ENCODE measurements at regions not wholly inside any gene's neighbourhood (a gene's known extent, or its start where the extent isn't known, plus 50 kb on each side); places are given as distances from the start of the nearest gene placed in this dataset.

DNA sequence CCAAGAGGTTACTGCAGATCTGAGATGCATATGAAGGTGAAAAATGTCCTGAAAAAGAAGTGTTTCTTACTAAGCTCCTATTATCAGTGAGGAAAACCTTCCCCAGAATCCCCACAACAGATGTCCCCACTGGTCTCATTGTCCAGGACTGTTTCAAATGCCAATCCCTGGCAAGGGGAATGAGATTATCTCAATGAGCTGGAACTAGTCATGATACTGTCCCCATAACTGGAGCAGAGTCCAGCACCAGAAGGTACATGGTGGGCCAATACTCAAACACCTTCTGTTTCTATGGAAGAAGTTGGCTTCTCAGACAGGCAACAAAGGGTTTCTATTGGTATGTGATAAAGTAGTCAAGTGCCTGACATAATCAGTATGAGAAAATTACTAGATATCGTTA, 221.1 kb upstream of the TLL1 start:
- ChIA-PET CTCF (interaction anchor here (1.0 kb wide), 1 partner anchor 10 kb away, joined by 4 read pairs; no protein-coding TSS in a partner anchor), POLR2A (no interaction called here)
- FAIRE-seq (no peak), DNase-seq (ENCODE audit: low read depth, low spot score) (no peak)
- Histone ChIP-seq H3K27me3 (ENCODE audit: control insufficient read depth in 2 of 2, insufficient read depth in 2 of 2, low read length in 2 of 2) (no peaks in the 10 kb centered on the region), H3K4me1 (ENCODE audit: control insufficient read depth, extremely low read depth, insufficient read depth, low read length) (peaks cover 6% of the 10 kb centered on the region), H2AFZ (ENCODE audit: low read depth, low read length) (no peak overlapping the region), H3K36me3 (ENCODE audit: control insufficient read depth in 2 of 2, extremely low read depth in 1 of 2, insufficient read depth in 2 of 2, low read length in 2 of 2) (no peaks in the 10 kb centered on the region), H3K79me2 (ENCODE audit: control insufficient read depth, insufficient read depth, low read length) (no peaks in the 10 kb centered on the region), H3K4me3 (replicated peaks in 1 of 3; ENCODE audit: insufficient read depth in 1 of 3, low read depth in 1 of 3, low read length in 3 of 3) (no peak overlapping the region), H3K9me3 (replicated peaks; ENCODE audit: control insufficient read depth, insufficient read depth, low read length) (no peaks in the 10 kb centered on the region), H3K4me2 (ENCODE audit: insufficient read depth, low read length) (no peak overlapping the region), H4K20me1 (replicated peaks; ENCODE audit: control insufficient read depth, extremely low read depth, insufficient read depth, low read length) (no peaks in the 10 kb centered on the region), H3K9me1 (replicated peaks; ENCODE audit: control insufficient read depth, extremely low read depth, insufficient read depth, low read length) (no peaks in the 10 kb centered on the region), H3K27ac (ENCODE audit: insufficient read depth, low read depth, low read length) (no peak overlapping the region), H3K9ac (replicated peaks; ENCODE audit: extremely low read depth, insufficient read depth, low read length) (no peak overlapping the region)
- dilution Hi-C loops (cut with MboI; ENCODE audit: extremely low pct_ligation_motif_present, low sequenced_read_pairs), result no loop called here
- intact Hi-C loops (cut with micrococcal nuclease), result loop anchor here (5.0 kb wide), 1 partner anchor 990 kb away; no protein-coding TSS in a partner anchor
- no peak for TF ChIP-seq JUN (IDR thresholded peaks at IDR 0.05; ENCODE audit: borderline replicate concordance, insufficient read depth, insufficient read length, low read depth)
- no peak for TF ChIP-seq POLR2AphosphoS5 (IDR thresholded peaks at IDR 0.05; ENCODE audit: insufficient read depth, low read depth, low read length)
- TF ChIP-seq POLR2A (IDR thresholded peaks at IDR 0.05; ENCODE audit: low read depth, low read length), result no peak
- no peak for TF ChIP-seq EZH2 (IDR thresholded peaks at IDR 0.05; ENCODE audit: borderline replicate concordance, low read depth, low read length, severe bottlenecking)
- TF ChIP-seq, protein P1, sequence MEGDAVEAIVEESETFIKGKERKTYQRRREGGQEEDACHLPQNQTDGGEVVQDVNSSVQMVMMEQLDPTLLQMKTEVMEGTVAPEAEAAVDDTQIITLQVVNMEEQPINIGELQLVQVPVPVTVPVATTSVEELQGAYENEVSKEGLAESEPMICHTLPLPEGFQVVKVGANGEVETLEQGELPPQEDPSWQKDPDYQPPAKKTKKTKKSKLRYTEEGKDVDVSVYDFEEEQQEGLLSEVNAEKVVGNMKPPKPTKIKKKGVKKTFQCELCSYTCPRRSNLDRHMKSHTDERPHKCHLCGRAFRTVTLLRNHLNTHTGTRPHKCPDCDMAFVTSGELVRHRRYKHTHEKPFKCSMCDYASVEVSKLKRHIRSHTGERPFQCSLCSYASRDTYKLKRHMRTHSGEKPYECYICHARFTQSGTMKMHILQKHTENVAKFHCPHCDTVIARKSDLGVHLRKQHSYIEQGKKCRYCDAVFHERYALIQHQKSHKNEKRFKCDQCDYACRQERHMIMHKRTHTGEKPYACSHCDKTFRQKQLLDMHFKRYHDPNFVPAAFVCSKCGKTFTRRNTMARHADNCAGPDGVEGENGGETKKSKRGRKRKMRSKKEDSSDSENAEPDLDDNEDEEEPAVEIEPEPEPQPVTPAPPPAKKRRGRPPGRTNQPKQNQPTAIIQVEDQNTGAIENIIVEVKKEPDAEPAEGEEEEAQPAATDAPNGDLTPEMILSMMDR (IDR thresholded peaks at IDR 0.05; ENCODE audit: extremely low read depth in 1 of 2, insufficient read depth in 1 of 2, low read depth in 1 of 2, low read length in 2 of 2), result no peak
- no peak for TF ChIP-seq GATA2 (IDR thresholded peaks at IDR 0.05; ENCODE audit: insufficient read depth, insufficient read length, low read depth, low read length)
- no TSS peak for BruUV-seq (replicated peaks)

DNA sequence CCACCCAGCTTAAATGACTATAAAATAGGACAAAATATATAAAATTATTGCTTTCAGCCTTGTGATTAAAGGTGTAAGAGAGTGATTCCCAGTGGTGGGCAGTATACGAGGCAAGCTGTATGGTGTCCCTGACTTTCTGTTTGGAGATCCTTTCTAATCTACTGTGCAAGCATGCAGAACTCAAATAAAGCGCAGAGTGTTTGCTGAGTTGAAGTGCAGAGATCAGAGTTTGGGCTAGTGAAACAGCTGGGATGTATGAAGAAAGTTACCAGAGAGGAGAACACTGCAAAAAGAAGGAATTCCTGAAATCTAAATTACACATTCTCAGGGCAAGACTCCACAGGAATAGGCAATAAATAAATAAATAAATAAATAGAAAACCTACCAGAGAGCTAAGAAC, 218.5 kb upstream of the TLL1 start:
- Histone ChIP-seq H3K4me2 (ENCODE audit: insufficient read depth, low read length) (no peak overlapping the region), H3K27ac (ENCODE audit: insufficient read depth, low read depth, low read length) (no peak overlapping the region), H3K9ac (replicated peaks; ENCODE audit: extremely low read depth, insufficient read depth, low read length) (no peak overlapping the region), H3K79me2 (ENCODE audit: control insufficient read depth, insufficient read depth, low read length) (no peaks in the 10 kb centered on the region), H3K36me3 (ENCODE audit: control insufficient read depth in 2 of 2, extremely low read depth in 1 of 2, insufficient read depth in 2 of 2, low read length in 2 of 2) (no peaks in the 10 kb centered on the region), H3K4me1 (ENCODE audit: control insufficient read depth, extremely low read depth, insufficient read depth, low read length) (peaks cover 11% of the 10 kb centered on the region), H3K4me3 (replicated peaks in 1 of 3; ENCODE audit: insufficient read depth in 1 of 3, low read depth in 1 of 3, low read length in 3 of 3) (no peak overlapping the region), H3K9me1 (replicated peaks; ENCODE audit: control insufficient read depth, extremely low read depth, insufficient read depth, low read length) (no peaks in the 10 kb centered on the region), H3K9me3 (replicated peaks; ENCODE audit: control insufficient read depth, insufficient read depth, low read length) (no peaks in the 10 kb centered on the region), H3K27me3 (ENCODE audit: control insufficient read depth in 2 of 2, insufficient read depth in 2 of 2, low read length in 2 of 2) (no peaks in the 10 kb centered on the region), H4K20me1 (replicated peaks; ENCODE audit: control insufficient read depth, extremely low read depth, insufficient read depth, low read length) (no peaks in the 10 kb centered on the region), H2AFZ (ENCODE audit: low read depth, low read length) (no peak overlapping the region)
- dilution Hi-C loops (cut with MboI; ENCODE audit: extremely low pct_ligation_motif_present, low sequenced_read_pairs), result no loop called here
- BruUV-seq (replicated peaks), result no TSS peak
- no peak for TF ChIP-seq MYC (IDR thresholded peaks at IDR 0.05; ENCODE audit: low read depth, low read length)
- TF ChIP-seq, protein P2, sequence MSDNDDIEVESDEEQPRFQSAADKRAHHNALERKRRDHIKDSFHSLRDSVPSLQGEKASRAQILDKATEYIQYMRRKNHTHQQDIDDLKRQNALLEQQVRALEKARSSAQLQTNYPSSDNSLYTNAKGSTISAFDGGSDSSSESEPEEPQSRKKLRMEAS (IDR thresholded peaks at IDR 0.05; ENCODE audit: insufficient read depth, insufficient read length), result no peak
- TF ChIP-seq, protein P1 (IDR thresholded peaks at IDR 0.05; ENCODE audit: extremely low read depth in 1 of 2, insufficient read depth in 1 of 2, low read depth in 1 of 2, low read length in 2 of 2), result no peak
- no peak for TF ChIP-seq GATA2 (IDR thresholded peaks at IDR 0.05; ENCODE audit: insufficient read depth, insufficient read length, low read depth, low read length)
- TF ChIP-seq POLR2A (IDR thresholded peaks at IDR 0.05; ENCODE audit: low read depth, low read length), result no peak
- no peak for TF ChIP-seq FOS (IDR thresholded peaks at IDR 0.05; ENCODE audit: borderline replicate concordance, insufficient read depth, low read length)
- TF ChIP-seq EZH2 (IDR thresholded peaks at IDR 0.05; ENCODE audit: borderline replicate concordance, low read depth, low read length, severe bottlenecking), result no peak
- TF ChIP-seq POLR2AphosphoS5 (IDR thresholded peaks at IDR 0.05; ENCODE audit: insufficient read depth, low read depth, low read length), result no peak
- no peak for TF ChIP-seq JUN (IDR thresholded peaks at IDR 0.05; ENCODE audit: borderline replicate concordance, insufficient read depth, insufficient read length, low read depth)
- ChIA-PET CTCF (no interaction called here), POLR2A (no interaction called here)
- intact Hi-C loops (cut with micrococcal nuclease), result loop anchor here (5.0 kb wide), 1 partner anchor 992 kb away; no protein-coding TSS in a partner anchor
- DNase-seq (ENCODE audit: low read depth, low spot score), result no peak
- no peak for FAIRE-seq
